ENCODE measurements at regions not wholly inside any gene's neighbourhood (a gene's known extent, or its start where the extent isn't known, plus 50 kb on each side); places are given as distances from the start of the nearest gene placed in this dataset.

DNA sequence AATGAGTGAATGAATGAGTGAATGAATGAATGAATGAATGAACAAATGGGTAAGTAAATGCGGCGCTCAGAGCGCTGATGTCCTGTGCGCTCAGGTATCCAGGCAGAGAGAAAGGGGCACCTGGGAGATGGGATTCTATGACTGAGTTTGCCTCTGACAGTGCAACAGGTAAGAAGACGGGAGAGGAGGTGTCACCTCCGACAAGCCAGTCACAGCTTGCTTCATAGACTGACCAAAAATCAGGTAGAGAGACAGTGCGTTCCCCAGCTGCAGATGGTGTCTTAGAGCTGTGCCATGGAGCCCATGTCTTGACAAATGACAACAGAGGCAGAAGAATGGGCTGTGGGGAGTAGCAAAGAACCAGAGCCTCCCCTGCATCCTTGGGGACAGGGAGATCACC, 327.3 kb downstream of the FGFR2 start:
- TF ChIP-seq, protein P1, sequence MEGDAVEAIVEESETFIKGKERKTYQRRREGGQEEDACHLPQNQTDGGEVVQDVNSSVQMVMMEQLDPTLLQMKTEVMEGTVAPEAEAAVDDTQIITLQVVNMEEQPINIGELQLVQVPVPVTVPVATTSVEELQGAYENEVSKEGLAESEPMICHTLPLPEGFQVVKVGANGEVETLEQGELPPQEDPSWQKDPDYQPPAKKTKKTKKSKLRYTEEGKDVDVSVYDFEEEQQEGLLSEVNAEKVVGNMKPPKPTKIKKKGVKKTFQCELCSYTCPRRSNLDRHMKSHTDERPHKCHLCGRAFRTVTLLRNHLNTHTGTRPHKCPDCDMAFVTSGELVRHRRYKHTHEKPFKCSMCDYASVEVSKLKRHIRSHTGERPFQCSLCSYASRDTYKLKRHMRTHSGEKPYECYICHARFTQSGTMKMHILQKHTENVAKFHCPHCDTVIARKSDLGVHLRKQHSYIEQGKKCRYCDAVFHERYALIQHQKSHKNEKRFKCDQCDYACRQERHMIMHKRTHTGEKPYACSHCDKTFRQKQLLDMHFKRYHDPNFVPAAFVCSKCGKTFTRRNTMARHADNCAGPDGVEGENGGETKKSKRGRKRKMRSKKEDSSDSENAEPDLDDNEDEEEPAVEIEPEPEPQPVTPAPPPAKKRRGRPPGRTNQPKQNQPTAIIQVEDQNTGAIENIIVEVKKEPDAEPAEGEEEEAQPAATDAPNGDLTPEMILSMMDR (conservative IDR thresholded peaks at IDR 0.05 in 1 of 2, IDR thresholded peaks at IDR 0.05 in 1 of 2; ENCODE audit: extremely low read depth in 1 of 2, insufficient read depth in 1 of 2, low read depth in 1 of 2, low read length in 2 of 2) = no peak
- no peak for TF ChIP-seq EZH2 (IDR thresholded peaks at IDR 0.05; ENCODE audit: borderline replicate concordance, low read length)

Measured in mammary epithelial cell (primary cell).